ENCODE measurements at regions not wholly inside any gene's neighbourhood (a gene's known extent, or its start where the extent isn't known, plus 50 kb on each side); places are given as distances from the start of the nearest gene placed in this dataset.
"Not testable (repeated sequence)": the region's sequence is repeated elsewhere in the genome, so short reads cannot be mapped to it uniquely, and the experiment has no call there.

GRCh38 chr4:140244328-140244727 is 90.3 kb upstream of the MAML3 start:
- DNase-seq: no peak

- DNase-seq: peak in 1 of 2 donors; percentile 35
Observed at GRCh38 chr4:140243278-140243753, 89.3 kb upstream of the MAML3 start.

- peak in 1 of 2 donors; percentile 36 for DNase-seq
Observed at GRCh38 chr4:140242357-140243277, 88.6 kb upstream of the MAML3 start.

- DNase-seq: no peak
Observed at GRCh38 chr4:140240237-140240636, 86.3 kb upstream of the MAML3 start.

- no peak for DNase-seq
Observed at GRCh38 chr4:140239311-140239710, 85.3 kb upstream of the MAML3 start.

- DNase-seq: peak; percentile 78 to 85
Observed at GRCh38 chr4:140238351-140239056, 84.5 kb upstream of the MAML3 start.

- DNase-seq: peak; percentile 63 to 69
Observed at GRCh38 chr4:140237616-140238350, 83.8 kb upstream of the MAML3 start.

GRCh38 chr4:140236654-140237169 is 82.7 kb upstream of the MAML3 start:
- DNase-seq: no peak

GRCh38 chr4:140234697-140235060 is 80.7 kb upstream of the MAML3 start:
- no peak for DNase-seq

- no peak for DNase-seq
Observed at GRCh38 chr4:140233791-140234696, 80.1 kb upstream of the MAML3 start.

GRCh38 chr4:140229881-140230280 is 75.9 kb upstream of the MAML3 start:
- DNase-seq: no peak

GRCh38 chr4:140227286-140227685 is 73.3 kb upstream of the MAML3 start:
- DNase-seq: no peak

GRCh38 chr4:140223056-140223810 is 69.2 kb upstream of the MAML3 start:
- no peak for DNase-seq

GRCh38 chr4:140222171-140222570 is 68.2 kb upstream of the MAML3 start:
- no peak for DNase-seq

GRCh38 chr4:140220058-140220457 is 66.1 kb upstream of the MAML3 start:
- peak; percentile 19 to 35 for DNase-seq

- no peak for DNase-seq
Observed at GRCh38 chr4:140219567-140219966, 65.6 kb upstream of the MAML3 start.

- not testable (repeated sequence) for DNase-seq
Observed at GRCh38 chr4:140219070-140219469, 65.1 kb upstream of the MAML3 start.

- DNase-seq: no peak
Observed at GRCh38 chr4:140213749-140214148, 59.8 kb upstream of the MAML3 start.

GRCh38 chr4:140213116-140213515 is 59.1 kb upstream of the MAML3 start:
- DNase-seq: no peak

GRCh38 chr4:140212646-140213045 is 58.7 kb upstream of the MAML3 start:
- DNase-seq: no peak

- DNase-seq: no peak
Observed at GRCh38 chr4:140212194-140212593, 58.2 kb upstream of the MAML3 start.

Measured in inflammatory macrophage treated with lipopolysaccharide for 1 hour (primary cell).